HK-2 (cell line): ENCODE measurements at regions not wholly inside any gene's neighbourhood (a gene's known extent, or its start where the extent isn't known, plus 50 kb on each side); places are given as distances from the start of the nearest gene placed in this dataset.

ENCODE experiments used
- DNase-seq: peaks from one replicate; pipeline ENCODE4 v3.0.0-alpha.2; 2018; ENCODE audit not compliant: unreplicated experiment

GRCh38 chr5:143693651-143694252 is 118.2 kb upstream of the HMHB1 start:
- no peak for DNase-seq

DNA sequence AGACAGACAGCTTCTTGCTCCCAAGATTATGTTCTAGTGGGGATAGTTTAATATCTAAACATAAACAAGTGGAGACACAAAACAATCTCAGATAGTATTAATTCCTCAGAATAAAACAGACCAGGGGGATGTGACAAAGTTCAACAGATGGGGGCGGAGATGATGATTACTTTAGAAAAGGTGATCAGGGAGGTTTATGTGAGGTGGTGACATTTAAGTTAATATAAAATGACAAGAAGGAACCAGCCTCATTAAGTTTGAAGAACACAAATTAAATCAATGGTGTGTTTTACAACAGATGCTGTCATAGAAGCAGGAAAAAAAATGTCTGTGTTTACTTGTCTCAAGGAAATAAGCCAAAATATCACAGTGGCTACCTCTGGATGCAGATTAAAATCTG is 119.6 kb upstream of the HMHB1 start:
- DNase-seq, result no peak

GRCh38 chr5:143691945-143692290 is 120.0 kb upstream of the HMHB1 start:
- no peak for DNase-seq

GRCh38 chr5:143691287-143691944 is 120.5 kb upstream of the HMHB1 start:
- no peak for DNase-seq

DNA sequence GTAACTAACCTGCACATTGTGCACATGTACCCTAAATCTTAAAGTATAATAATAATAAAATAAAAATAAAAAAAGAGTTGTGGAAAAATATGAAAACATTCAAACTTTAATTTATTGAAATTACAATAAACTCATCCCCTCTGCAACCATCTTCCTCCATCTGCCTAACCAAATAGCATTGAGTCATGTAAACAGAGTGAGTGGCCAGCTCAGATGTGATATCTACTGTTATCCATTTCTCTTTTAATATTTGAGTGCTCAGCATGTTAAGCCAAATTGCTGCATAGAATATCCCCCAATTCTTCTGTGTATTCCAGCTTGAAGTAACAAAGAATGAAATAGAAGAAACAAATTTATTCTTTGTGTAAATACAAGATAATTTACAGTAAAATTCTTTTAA is 124.4 kb upstream of the HMHB1 start:
- no peak for DNase-seq

DNA sequence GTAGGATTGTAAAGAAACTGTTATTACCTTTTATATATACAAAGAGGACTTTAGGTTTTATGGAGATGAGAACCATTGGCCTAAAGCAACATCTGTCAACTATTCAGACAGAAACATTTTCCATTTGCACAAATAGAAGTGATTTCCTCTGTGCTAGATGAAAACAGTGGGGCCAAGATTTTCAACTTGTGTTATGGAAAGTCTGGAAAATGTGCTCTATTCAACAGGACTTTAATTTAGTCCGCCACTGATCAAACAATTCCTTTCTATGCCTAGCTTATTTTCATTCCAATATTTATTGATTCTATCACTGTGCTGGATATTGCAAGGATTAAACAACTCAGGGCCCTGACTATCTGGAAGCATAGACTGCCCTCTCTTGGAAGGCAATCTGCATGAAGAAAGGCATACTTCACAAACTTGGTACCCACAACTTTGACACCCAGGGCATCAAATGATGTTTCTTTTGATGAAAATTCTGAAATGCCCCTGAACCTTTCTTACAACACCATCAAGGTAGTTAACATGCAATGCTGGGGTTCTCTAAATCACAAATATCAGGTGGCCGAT is 126.6 kb upstream of the HMHB1 start:
- no peak for DNase-seq

- DNase-seq, result no peak
These were observed 128.5 kb upstream of the HMHB1 start for GRCh38 chr5:143683459-143683858.

DNA sequence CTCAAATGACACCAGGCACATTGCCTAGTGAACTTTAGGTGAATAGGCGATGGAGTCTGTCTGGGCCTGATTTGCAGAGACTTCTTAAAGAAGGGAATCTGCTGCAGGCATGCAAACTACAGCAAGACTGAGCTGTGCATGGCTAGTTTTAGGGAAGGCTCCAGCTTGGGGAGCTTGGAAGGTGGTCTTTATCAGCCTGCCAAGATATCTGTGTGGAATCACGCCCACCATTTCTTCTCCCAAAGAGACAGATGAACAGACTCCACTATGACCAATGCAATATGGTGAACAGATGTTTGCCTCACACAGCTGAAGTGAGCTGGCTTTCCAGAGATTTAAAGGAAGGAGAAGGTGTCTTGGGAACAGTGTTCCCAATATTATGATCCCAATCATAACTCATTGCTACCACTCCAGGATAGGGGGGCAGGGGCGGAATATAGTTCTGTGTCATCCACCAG is 129.0 kb upstream of the HMHB1 start:
- DNase-seq, result no peak

DNA sequence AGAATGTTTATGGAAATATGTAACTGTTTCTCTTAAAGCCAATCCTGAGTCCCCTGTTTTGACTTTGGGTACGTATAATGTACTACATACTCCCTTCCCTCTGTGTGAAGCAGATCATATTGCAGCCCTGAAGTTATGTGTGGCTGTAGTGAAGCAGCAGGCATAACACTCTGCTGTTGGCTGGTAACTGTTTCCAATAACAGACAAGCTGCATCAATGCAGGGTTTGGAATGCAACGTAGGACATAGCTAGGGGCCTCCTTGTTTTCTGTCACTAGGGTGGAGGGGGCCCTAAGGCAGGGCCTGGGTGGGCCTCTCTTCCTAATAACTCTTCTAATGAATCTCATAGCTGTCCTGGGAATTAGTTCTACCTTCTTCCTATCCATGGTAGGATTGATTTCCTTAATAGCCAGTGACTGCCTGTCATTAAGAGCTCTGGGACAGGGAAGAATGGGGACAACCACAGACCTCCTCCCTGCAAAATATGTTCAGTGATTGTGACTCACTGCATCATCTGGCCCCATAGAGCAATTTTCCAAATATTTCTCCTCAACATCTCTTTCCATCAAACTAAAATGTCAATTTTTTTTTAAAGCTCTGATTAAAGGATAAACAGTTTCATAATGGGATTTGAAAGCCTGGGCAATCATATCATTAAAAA is 129.6 kb upstream of the HMHB1 start:
- no peak for DNase-seq

- no peak for DNase-seq
These were observed 131.2 kb upstream of the HMHB1 start for GRCh38 chr5:143680672-143681259.

DNA sequence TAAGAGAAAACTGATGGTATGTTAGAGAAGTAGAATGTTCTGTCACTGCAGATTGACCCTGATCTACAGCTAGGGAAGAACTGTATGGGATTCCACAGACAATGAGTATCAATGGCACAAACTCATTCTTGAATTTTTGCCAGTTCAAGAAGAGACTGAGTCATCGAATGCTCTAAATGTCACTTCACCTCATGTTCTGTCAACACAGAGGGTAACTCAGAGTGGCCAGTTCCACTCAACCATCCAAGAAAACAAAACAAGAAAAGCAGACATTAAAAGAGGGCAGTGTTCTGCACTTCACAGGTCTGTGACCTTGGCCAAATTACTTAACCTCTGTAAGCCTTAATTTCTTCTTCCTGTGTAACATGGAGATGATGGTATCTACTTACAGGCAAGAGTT is 132.2 kb upstream of the HMHB1 start:
- DNase-seq, result no peak

DNA sequence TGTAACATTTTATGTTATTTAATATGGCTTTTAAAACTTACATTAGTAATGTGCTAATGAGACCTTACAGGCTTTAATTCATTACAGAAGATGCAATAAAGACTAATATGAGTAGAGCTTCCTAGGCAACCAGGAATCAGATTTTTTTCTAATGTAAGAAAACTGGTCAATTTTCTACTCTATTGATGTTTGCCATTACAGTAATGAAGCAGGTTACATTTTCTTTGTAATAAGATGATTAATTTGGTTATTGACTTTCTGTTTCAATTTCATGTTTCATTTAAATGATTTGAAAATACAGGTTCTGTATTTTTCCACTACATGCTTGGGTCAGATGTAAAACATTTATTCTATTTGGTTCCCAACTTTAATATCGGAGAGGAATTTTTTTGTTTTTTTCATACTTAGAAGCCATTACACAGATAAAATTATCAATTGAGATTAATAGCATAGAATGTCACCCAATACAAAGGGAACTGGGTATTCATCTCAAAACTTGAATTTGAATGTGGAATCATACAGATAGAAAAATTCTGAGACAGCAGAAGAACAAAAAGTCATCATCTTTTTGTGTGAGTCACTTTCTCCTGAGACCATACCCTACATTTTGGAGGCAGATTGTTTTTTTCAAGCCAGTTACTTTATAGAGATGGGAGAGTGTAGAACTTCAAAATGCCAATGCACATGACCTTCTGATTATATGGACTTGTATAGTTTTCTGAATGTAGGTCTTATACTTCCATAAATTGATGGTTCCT is 133.6 kb upstream of the HMHB1 start:
- no peak for DNase-seq

DNA sequence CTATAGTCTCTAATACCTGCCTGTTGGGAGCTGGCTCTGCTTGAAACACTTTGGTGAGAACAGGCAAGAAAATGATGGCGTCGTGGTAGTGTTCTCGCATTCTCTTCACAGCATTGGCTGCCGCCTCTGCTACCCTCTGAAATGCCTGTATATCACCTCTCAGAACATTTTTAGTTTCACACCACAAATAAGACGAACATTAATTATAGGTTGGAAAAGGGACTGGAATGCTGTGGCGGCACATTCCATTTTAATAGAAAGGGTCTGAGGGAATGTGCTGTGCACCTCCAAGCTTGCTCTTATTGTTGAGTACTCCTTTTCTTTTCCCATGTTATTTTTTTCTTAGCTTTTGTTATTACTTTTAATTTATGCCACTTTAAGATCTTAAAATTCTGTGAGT is 134.6 kb upstream of the HMHB1 start:
- DNase-seq, result no peak

DNA sequence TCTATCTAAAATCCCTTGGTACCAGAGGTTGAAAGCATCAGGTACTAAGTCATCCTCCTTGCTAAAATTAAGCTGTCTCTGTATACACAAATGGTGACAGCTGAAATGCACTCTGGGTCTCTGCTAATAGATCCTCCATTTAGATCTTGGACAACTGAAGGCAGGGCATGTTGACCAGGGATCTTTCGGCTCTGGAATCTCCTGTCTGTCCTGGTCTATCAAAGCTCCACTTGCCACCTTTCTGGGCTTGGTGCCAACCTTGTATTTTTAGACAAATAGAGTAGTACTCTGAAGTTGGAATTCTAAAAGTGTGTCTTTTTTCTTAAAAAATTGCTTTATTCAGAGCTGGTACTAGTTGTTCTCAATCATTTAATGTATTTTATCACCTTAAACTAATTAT is 135.2 kb upstream of the HMHB1 start:
- DNase-seq, result no peak

- no peak for DNase-seq
These were observed 137.5 kb upstream of the HMHB1 start for GRCh38 chr5:143674469-143674786.

DNA sequence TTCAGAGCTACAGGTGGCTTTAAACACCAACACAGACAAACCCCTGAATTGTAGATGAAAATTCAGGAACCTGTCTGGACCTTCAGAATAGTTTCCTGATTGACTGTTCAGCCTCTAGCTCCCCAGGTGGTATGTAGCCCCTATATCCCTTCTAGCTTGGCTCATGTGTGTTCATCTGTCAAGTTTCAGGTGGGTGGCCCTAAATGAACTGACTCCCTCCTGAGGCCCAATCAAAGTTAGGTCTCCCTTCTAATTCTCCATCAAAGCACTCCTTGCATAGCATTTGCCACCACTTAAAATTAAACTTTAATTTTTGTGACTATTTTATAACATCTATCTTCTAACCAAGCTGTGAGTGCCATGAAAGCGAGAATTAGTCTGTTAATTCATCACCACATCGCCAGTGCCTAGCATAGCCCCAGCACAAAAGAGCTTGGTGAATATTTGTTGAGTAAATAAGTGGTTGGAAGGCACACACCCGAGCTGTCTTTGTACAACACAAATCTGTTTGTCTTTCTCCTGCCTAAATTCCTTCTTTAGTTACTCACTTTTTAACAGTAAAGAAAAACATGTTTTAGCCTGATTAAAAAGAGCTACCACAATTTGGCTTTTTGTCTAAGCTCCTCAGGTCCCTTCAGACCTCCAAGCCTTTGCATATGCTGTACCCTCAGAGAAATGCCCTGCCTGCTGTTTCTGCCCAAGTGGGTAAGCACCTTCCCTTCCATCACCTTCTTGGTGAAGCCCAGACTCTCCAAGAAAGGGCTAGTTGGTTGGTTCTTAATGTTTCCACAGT is 138.1 kb upstream of the HMHB1 start:
- no peak for DNase-seq

GRCh38 chr5:143672806-143673205 is 139.2 kb upstream of the HMHB1 start:
- DNase-seq, result no peak

DNA sequence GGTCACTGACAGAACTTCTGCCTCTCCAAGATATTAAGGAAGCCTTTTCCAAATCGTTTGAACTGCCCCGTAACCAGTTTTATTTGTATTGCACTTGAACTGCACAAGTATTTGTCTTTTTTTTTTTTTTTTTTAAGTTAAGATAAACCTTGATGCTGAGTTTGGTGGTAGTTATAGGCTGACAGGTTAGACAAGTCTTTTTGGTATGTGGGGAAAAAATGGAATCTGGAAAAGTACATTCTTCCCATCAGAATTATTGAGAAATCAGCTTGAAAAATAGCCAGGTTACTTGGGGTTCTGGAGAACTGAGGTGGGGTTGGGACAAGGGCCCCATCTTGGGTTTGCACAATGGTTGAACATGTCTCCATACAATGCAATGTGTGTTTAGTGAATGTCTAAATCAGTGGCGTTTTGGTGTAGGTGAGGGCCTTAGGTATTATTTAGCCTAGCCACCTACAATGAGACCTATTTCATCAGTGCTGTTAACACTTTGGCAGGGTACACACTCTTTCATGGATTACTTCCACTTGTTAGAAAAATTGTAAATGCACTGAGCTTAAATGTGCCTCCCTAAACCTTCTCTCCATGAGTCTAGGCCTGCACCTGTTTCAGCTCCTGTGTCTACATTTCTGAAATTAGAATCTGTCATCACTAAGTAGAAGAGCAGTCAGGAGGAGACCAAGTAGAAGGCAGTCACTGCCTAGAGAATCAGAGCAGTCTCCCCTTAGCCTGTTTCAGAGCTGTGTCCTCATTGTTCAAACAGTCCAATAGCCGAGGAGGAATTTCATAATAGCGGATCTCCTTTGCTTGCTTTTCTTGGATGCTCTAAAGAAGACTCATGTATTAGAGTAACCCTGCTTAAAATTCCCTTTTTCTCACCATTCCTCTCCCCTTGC is 140.0 kb upstream of the HMHB1 start:
- no peak for DNase-seq

- DNase-seq, result no peak
These were observed 140.9 kb upstream of the HMHB1 start for GRCh38 chr5:143671021-143671420.

GRCh38 chr5:143665866-143666265 is 146.1 kb upstream of the HMHB1 start:
- no peak for DNase-seq
